GM12891 (cell line): ENCODE measurements at regions not wholly inside any gene's neighbourhood (a gene's known extent, or its start where the extent isn't known, plus 50 kb on each side); places are given as distances from the start of the nearest gene placed in this dataset.

Source experiments
- POLR2A ChIP-seq: IDR thresholded peaks from 2 replicates; pipeline ENCODE4 v1.6.1; 2011; ENCODE audit warnings: low read depth, low read length, control low read depth
- POU2F2 ChIP-seq: IDR thresholded peaks from 2 replicates; pipeline ENCODE4 v1.6.1; 2011; ENCODE audit warnings: low read depth, mild to moderate bottlenecking, control low read depth, low read length, moderate library complexity
- TAF1 ChIP-seq: IDR thresholded peaks from 2 replicates; pipeline ENCODE4 v1.6.1; 2011; ENCODE audit warnings: low read depth, low read length, control low read depth

- TF ChIP-seq POLR2A, result no peak
- TF ChIP-seq TAF1, result no peak
- no peak for TF ChIP-seq POU2F2
Measured at GRCh38 chr6:156391977-156392376, 385.2 kb upstream of the ARID1B start.
